HG02970 (cell line): ENCODE measurements at regions not wholly inside any gene's neighbourhood (a gene's known extent, or its start where the extent isn't known, plus 50 kb on each side); places are given as distances from the start of the nearest gene placed in this dataset.

ENCODE experiments used
- ATAC-seq: cut with Tn5 transposase; IDR thresholded peaks from one replicate; pipeline ENCODE4 v1.9.1; 2021; ENCODE audit warnings: mild to moderate bottlenecking, moderate library complexity, moderate number of reproducible peaks; ENCODE audit not compliant: unreplicated experiment, low FRiP score

- no peak for ATAC-seq
Measured at GRCh38 chr18:40450751-40451150, 1504.3 kb upstream of the PIK3C3 start.

DNA sequence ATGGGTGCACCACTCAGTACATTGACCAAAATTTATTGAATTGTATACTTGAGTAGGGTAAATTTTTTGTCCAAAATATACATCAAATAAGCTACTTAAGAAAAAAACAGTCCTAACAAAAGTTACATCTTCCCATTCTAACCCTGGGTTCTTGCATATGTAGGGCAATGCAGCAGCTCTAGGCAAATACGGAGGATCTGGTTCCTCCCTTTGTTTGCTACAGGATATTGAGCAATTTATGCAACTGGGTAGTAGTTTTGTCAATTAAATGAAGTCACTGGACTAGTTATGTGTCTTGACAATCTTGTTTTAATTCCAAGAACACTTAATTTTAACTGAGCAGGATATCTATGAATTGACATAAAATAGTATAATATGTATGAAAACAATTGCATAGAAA is 1507.2 kb upstream of the PIK3C3 start:
- ATAC-seq: no peak

GRCh38 chr18:40440088-40440487 is 1514.9 kb upstream of the PIK3C3 start:
- ATAC-seq: no peak

GRCh38 chr18:40437517-40437916 is 1517.5 kb upstream of the PIK3C3 start:
- ATAC-seq: no peak

DNA sequence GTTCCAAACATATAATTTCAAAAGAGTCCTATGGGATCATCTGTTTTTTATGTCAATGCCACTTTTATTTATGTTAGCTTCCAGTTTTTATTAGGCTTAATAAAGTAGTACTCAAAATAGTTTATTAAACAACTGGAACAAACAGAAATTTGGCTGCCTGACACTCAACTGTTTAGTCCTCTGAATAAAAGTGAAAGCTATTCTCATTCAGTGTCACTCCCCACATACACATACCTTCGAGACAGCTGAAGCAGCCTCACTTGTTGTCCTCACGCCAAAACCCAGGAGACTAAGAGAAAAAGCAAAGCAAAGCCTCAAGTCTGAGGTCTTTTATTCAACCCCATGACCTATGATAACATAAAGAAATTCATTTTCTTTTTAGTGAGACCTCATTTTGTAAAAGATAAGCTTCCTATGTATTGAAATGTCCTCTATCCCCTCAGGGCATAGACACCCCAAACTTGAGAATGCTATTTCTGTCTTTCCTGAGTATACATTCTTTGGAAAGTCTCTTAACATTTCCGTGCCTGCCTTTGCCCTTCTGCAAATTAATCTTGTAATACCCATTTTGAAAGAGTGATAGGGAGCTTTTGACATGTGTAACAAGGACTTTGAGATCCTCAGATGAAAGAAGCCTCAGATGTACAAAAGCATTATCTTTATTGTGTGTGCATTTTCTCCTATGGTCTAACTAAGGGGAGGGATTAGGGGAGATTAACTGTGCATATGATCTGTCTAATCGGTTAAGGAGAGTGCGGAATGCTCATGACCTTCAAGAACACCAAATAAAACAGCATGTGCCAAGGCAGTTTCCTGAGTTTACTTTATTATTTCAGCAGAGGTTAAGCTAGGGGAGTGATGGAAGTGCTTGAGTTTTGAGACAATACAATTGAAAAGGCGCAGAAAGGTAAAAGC is 1523.7 kb upstream of the PIK3C3 start:
- ATAC-seq: no peak

GRCh38 chr18:40423291-40423690 is 1531.7 kb upstream of the PIK3C3 start:
- ATAC-seq: no peak

GRCh38 chr18:40420675-40421074 is 1534.4 kb upstream of the PIK3C3 start:
- ATAC-seq: no peak

DNA sequence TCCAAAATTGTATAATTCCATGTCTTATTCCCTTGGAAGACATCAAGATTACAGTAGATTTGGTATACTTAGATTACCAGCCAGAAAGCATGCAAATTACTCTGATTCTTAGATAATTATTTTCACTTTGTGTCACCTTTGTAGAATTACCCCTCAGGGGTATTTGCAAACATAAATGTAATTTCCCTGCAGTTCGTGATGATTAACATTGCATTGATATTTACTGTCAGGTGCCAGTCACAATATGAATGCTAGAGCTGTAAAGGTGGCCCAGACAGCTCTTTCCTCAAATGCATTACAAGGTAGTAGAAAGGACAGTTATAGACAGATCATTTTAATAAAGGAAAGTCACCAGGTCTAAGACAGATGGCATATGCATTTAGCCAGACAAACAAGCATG is 1537.5 kb upstream of the PIK3C3 start:
- no peak for ATAC-seq

DNA sequence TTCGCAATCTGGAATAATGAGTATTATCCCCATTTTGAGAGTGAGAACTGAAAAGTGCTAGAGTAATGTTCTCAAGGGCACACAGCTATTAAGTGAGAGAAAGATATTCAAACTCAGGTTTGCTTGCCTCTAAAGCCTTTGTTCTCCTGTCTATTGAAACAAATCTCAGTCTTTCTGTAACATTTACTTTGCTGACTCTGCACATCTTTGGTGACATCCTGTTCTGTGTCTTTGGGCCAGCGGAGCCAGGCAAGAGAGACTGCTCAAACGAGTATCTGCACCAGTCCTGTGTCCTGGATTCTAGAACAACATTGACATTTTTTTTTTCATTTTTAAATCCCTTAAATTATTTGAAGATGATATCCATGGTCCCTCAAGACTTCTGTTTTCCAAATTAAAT is 1539.2 kb upstream of the PIK3C3 start:
- no peak for ATAC-seq

DNA sequence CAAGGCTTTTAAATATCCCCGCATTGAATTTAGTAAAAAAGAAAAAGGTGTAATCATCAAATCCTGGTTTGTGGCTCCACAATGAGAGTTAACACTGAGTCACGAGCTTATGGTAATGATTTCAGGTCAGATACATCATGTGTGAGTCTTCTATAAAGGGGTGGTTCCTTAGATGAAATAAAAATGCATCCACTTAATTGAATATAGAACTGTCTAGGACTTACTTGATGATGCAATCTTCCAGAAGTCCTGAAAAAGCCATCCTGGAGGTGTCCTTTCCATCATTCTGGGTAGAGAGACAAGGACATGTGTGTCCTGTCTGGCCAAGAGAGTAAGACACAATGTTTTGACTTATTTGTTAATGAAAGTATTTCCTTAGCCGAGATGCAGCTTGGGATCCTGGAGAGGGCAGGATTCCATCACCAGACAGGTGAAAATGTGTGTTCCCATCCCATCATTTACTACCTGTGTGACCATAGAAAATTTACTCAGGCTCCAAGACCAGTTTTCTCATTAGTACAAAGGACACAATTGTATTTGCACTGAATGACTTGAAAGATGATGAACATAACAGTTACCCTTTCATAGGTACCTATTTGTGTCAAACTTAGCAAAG is 1539.8 kb upstream of the PIK3C3 start:
- no peak for ATAC-seq

GRCh38 chr18:40414155-40414754 is 1540.8 kb upstream of the PIK3C3 start:
- no peak for ATAC-seq

GRCh38 chr18:40413160-40413559 is 1541.9 kb upstream of the PIK3C3 start:
- no peak for ATAC-seq

DNA sequence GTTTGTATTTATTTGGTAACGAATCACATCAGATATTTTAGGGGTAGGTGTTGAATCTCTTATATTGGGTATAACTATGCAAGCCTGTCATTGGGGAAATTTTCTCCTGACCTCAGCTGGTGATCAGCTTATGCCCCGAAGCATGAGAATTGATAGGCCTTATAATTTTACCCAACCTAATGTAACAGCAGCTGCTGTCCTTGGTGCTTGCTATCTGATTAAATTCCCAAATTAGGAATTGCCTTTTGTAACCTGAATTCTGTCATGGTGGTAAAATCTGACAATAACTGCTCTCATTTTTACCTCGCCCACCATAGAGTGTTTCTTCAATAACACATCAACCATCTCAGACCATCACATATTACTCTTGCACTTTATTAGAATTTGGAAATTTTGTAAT is 1542.6 kb upstream of the PIK3C3 start:
- ATAC-seq: no peak

GRCh38 chr18:40407909-40408308 is 1547.1 kb upstream of the PIK3C3 start:
- ATAC-seq: no peak

- ATAC-seq: no peak
Measured at GRCh38 chr18:40404284-40404683, 1550.8 kb upstream of the PIK3C3 start.

DNA sequence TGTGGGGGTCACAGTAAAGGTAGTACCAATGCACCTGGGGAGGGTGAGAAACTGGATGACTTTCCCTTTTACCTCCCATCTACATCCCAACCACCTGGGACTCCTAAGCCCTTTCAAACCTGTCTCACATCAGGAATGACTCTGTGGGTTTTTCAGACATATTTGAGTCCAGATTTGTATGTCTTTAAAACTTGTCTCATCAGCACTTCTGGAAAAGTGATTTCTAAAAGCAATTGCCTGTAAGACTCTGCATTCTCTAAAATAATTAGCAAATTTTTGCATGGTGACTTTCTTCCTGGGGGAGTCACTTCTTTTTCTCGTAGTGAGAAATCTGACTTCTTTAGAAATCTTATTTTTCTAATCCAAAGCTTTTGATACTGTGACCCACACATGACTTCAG is 1553.0 kb upstream of the PIK3C3 start:
- ATAC-seq: no peak

DNA sequence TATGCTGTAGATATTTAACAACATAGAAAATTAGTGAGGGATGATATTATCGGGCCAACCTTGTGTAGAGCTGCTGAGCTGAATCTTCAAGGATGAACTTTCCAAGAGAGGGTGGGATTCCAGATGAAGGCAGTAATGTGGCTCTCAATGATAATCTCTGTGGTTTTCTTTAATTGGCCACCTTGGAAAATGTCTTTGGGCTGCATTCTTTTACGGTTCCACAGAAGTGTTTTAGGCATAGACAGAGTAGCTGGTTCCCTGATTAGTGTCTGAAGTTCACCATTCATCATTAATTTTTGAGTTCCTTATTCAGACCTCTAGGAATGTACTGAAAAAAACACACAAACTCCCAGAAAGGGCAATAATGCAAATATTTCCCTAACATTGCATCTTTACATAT is 1566.9 kb upstream of the PIK3C3 start:
- ATAC-seq: no peak

- no peak for ATAC-seq
Measured at GRCh38 chr18:40387130-40387787, 1567.8 kb upstream of the PIK3C3 start.

DNA sequence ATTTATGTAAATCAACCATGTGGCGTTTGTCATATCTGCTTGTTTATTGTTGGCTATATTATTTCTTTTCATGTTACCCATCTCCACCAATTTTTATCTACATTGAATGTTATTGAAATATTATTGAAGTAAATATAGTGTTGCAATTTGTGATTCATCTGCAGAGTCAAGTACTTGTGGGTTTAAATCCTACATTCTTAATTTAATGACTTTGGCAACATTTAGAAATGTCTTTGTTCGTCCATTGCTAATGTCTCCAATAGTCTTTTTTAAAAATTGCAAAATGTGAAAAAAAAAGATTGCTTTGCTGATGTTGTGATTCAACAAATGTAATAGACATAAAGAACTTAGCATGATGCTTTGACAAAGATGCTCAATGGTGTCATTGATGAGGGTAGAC is 1572.8 kb upstream of the PIK3C3 start:
- no peak for ATAC-seq

DNA sequence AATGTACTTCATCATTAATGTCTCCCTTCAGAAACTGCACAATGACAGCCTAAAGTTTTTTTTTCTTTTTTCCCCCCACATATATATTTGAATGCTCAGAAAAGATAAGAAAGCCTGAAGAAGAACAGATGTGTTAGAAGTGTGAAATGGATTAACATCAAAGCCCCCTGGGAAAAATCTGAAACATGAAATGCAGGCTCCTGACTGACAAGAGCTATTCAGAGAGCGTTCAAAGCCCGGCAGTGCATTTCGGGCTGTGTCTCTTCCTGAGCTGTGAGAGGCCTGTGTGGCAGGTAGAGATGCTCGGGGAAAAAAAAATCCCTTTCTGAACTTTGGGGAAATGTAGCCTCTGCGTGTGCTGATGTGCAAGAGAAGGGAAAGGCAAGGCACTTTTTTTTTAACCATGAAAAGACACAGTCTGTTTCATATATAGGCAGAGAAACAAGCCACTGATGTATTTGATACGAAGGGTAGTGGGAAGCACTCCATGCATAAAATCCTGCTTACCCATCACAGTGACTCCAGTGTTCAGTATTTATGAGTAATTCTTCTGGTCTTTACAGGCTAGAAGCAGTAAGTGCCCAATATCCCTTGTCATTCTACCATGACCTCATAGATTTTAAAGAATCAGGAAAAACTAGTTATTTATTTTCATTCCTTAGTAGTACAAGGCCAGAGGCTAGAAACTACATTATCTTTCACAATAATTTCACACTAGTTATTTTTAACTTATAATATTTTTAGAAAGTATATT is 1574.2 kb upstream of the PIK3C3 start:
- no peak for ATAC-seq
